Panc1 (cell line): ENCODE measurements at regions not wholly inside any gene's neighbourhood (a gene's known extent, or its start where the extent isn't known, plus 50 kb on each side); places are given as distances from the start of the nearest gene placed in this dataset.

Experiments
- ATAC-seq: fragments of 200-7000 bp; cut with Tn5 transposase; 2 replicates; pipeline ENCODE4 v1.9.1; 2020; ENCODE audit warnings: mild to moderate bottlenecking, moderate library complexity
- BruUV-seq: library from RNA; stranded (reverse); fragments of 400-500 nt; replicated peaks from 2 replicates; lab custom pipeline; 2021; lab: Mats Ljungman, UMichigan
- CTCF ChIA-PET: fragments of 300-600 bp; sonication (Branson Sonifier 250); formaldehyde crosslinking; loops from one replicate; lab custom pipeline; 2022; ENCODE audit warnings: antibody characterized with exemption; lab: Charles Lee
- POLR2A ChIA-PET: fragments of 300-600 bp; sonication (Branson Sonifier 250); formaldehyde crosslinking; loops from one replicate; lab custom pipeline; 2022; ENCODE audit warnings: antibody characterized with exemption; lab: Charles Lee
- DNase-seq: peaks from one replicate; pipeline ENCODE4 v3.0.0-alpha.2; 2010; ENCODE audit warnings: low read depth, low spot score
- H3K27ac ChIP-seq: 2 replicates; pipeline ENCODE4 v1.5.1; 2011; ENCODE audit warnings: mild to moderate bottlenecking, low read length, inconsistent platforms
- H3K27me3 ChIP-seq: fragments of 200-500 bp; sonication (Bioruptor generic); 2 replicates; pipeline ENCODE4 v1.6.0; 2014; ENCODE audit warnings: low read length, inconsistent platforms; ENCODE audit not compliant: control insufficient read depth, insufficient read depth
- H3K36me3 ChIP-seq: fragments of 200-500 bp; sonication (Bioruptor generic); 2 replicates; pipeline ENCODE4 v1.5.1; 2014; ENCODE audit warnings: inconsistent platforms, mild to moderate bottlenecking, low read length, moderate library complexity; ENCODE audit not compliant: control insufficient read depth, insufficient read depth
- H3K4me1 ChIP-seq: 2 replicates; pipeline ENCODE4 v1.5.1; 2011; ENCODE audit warnings: inconsistent platforms, mild to moderate bottlenecking, low read length, moderate library complexity; ENCODE audit not compliant: control insufficient read depth, insufficient read depth
- H3K4me3 ChIP-seq, 2 experiments: 2 replicates each; pipeline ENCODE4 v1.5.1; 2011 to 2012; ENCODE audit warnings: low read depth in 2 of 2, low read length in 2 of 2, mild to moderate bottlenecking in 2 of 2, inconsistent platforms in 1 of 2, moderate library complexity in 1 of 2
- H3K9me3 ChIP-seq: fragments of 200-500 bp; sonication (Bioruptor generic); 2 replicates; pipeline ENCODE4 v1.5.1; 2014; ENCODE audit warnings: low read depth, mild to moderate bottlenecking, inconsistent platforms, low read length, moderate library complexity; ENCODE audit not compliant: control insufficient read depth, insufficient read depth
- CTCF ChIP-seq: fragments of 450-650 bp; IDR thresholded peaks from 2 replicates; pipeline ENCODE4 v1.5.1; 2017; ENCODE audit warnings: mild to moderate bottlenecking
- POLR2AphosphoS5 ChIP-seq: IDR thresholded peaks from 2 replicates; pipeline ENCODE4 v1.6.1; 2012; ENCODE audit warnings: mild to moderate bottlenecking, low read depth, low read length, moderate library complexity
- REST ChIP-seq, 2 experiments: IDR thresholded peaks; 2 replicates each; pipeline ENCODE4 v1.6.1; 2011 to 2012; ENCODE audit warnings: low read depth in 2 of 2, control low read depth in 1 of 2, low read length in 1 of 2, mild to moderate bottlenecking in 1 of 2, moderate library complexity in 1 of 2; ENCODE audit not compliant: insufficient read depth in 1 of 2
- SIN3A ChIP-seq: IDR thresholded peaks from 2 replicates; pipeline ENCODE4 v1.6.1; 2012; ENCODE audit warnings: low read depth, mild to moderate bottlenecking, low read length, moderate library complexity, borderline replicate concordance; ENCODE audit not compliant: insufficient read depth
- TCF7L2 ChIP-seq: IDR thresholded peaks from 2 replicates; pipeline ENCODE4 v1.6.1; 2011; ENCODE audit warnings: mild to moderate bottlenecking, low read depth, low read length, inconsistent platforms
- in situ Hi-C: cut with HindIII; loops from 2 replicates; pipeline ENCODE4 v1.10.0; 2016; ENCODE audit warnings: low sequenced_read_pairs, low pct_unique_long_range_greater_than_20kb
- intact Hi-C: fragments of 100-400 bp; cut with micrococcal nuclease; formaldehyde crosslinking; loops from one replicate; pipeline ENCODE4 v1.10.0; 2022; ENCODE audit not compliant: unreplicated experiment

GRCh38 chr6:139640921-139641320 lies 266.5 kb upstream of the CITED2 start:
- intact Hi-C loops: no loop called here
- DNase-seq: no peak

GRCh38 chr6:139640448-139640847 lies 266.0 kb upstream of the CITED2 start:
- H3K4me1 ChIP-seq: no peaks in the 10 kb centered on the region; the same call in 1 of the 2 replicates
- CTCF ChIA-PET: no interaction called here
- POLR2A ChIA-PET: no interaction called here
- intact Hi-C loops: no loop called here
- in situ Hi-C loops: no loop called here
- no peaks in the 10 kb centered on the region for H3K36me3 ChIP-seq
- H3K27ac ChIP-seq: no peak overlapping the region; the same call in 1 of the 2 replicates
- DNase-seq (no peak), ATAC-seq (no peak)
- BruUV-seq: no TSS peak
- H3K4me3 ChIP-seq: no peak overlapping the region
- TF ChIP-seq TCF7L2 (no peak), CTCF (no peak), SIN3A (no peak), POLR2AphosphoS5 (no peak), REST (IDR thresholded peaks at IDR 0.05; ENCODE audit: insufficient read depth in 1 of 2, low read depth in 2 of 2, low read length in 1 of 2) (no peak)
- H3K9me3 ChIP-seq: no peaks in the 10 kb centered on the region
- H3K27me3 ChIP-seq: no peaks in the 10 kb centered on the region

More at GRCh38 chr6:139640921-139641320, 266.5 kb upstream of the CITED2 start:
- H3K36me3 ChIP-seq: no peaks in the 10 kb centered on the region
- H3K4me1 ChIP-seq: no peaks in the 10 kb centered on the region; the same call in 1 of the 2 replicates
- H3K27ac ChIP-seq: no peak overlapping the region; the same call in 1 of the 2 replicates
- POLR2A ChIA-PET: no interaction called here
- no peaks in the 10 kb centered on the region for H3K9me3 ChIP-seq
- no peak for ATAC-seq
- CTCF ChIA-PET: no interaction called here
- H3K4me3 ChIP-seq: no peak overlapping the region
- H3K27me3 ChIP-seq: no peaks in the 10 kb centered on the region
- in situ Hi-C loops: no loop called here
- BruUV-seq: no TSS peak
- TF ChIP-seq TCF7L2 (no peak), SIN3A (no peak)

GRCh38 chr6:139639507-139639906 lies 265.1 kb upstream of the CITED2 start:
- ChIA-PET POLR2A (no interaction called here), CTCF (no interaction called here)
- no TSS peak for BruUV-seq
- Histone ChIP-seq H3K4me1 (no peaks in the 10 kb centered on the region; the same call in 1 of the 2 replicates), H3K9me3 (no peaks in the 10 kb centered on the region), H3K27me3 (no peaks in the 10 kb centered on the region), H3K36me3 (no peaks in the 10 kb centered on the region), H3K27ac (no peak overlapping the region), H3K4me3 (no peak overlapping the region)
- DNase-seq (no peak), ATAC-seq (no peak)
- in situ Hi-C loops: no loop called here
- no peak for TF ChIP-seq TCF7L2
- TF ChIP-seq SIN3A: no peak
- no peak for TF ChIP-seq POLR2AphosphoS5
- TF ChIP-seq CTCF: no peak
- TF ChIP-seq REST (IDR thresholded peaks at IDR 0.05; ENCODE audit: insufficient read depth in 1 of 2, low read depth in 2 of 2, low read length in 1 of 2): no peak
- intact Hi-C loops: no loop called here
